GM21786 (cell line): ENCODE measurements at regions not wholly inside any gene's neighbourhood (a gene's known extent, or its start where the extent isn't known, plus 50 kb on each side); places are given as distances from the start of the nearest gene placed in this dataset.
A peak's percentile ranks its signal among the peaks of the same experiment; 100 is the strongest.

Experiments used
- ATAC-seq: cut with Tn5 transposase; IDR thresholded peaks from one replicate; pipeline ENCODE4 v1.9.1; 2021; ENCODE audit not compliant: unreplicated experiment

GRCh38 chr6:126419901-126420300, 80.0 kb downstream of the CENPW start:
- no peak for ATAC-seq

GRCh38 chr6:126422912-126423311, 83.0 kb downstream of the CENPW start:
- no peak for ATAC-seq

GRCh38 chr6:126427713-126428112, 87.8 kb downstream of the CENPW start:
- ATAC-seq: no peak

- ATAC-seq: no peak
These were observed 90.0 kb downstream of the CENPW start for GRCh38 chr6:126429866-126430265.

- ATAC-seq: no peak
These were observed 92.6 kb downstream of the CENPW start for GRCh38 chr6:126432564-126432963.

GRCh38 chr6:126433927-126434326, 94.0 kb downstream of the CENPW start:
- ATAC-seq: no peak

- ATAC-seq: no peak
These were observed 97.3 kb downstream of the CENPW start for GRCh38 chr6:126437205-126437604.

GRCh38 chr6:126439040-126439439, 99.1 kb downstream of the CENPW start:
- no peak for ATAC-seq

- no peak for ATAC-seq
These were observed 101.0 kb downstream of the CENPW start for GRCh38 chr6:126440923-126441322.

- ATAC-seq: no peak
These were observed 104.9 kb downstream of the CENPW start for GRCh38 chr6:126444659-126445273.

- no peak for ATAC-seq
These were observed 106.3 kb downstream of the CENPW start for GRCh38 chr6:126446248-126446647.

GRCh38 chr6:126447367-126447766, 107.5 kb downstream of the CENPW start:
- no peak for ATAC-seq

GRCh38 chr6:126461045-126461444, 121.1 kb downstream of the CENPW start:
- ATAC-seq: no peak

- no peak for ATAC-seq
These were observed 124.3 kb downstream of the CENPW start for GRCh38 chr6:126464245-126464644.

GRCh38 chr6:126475449-126475848, 135.5 kb downstream of the CENPW start:
- no peak for ATAC-seq

GRCh38 chr6:126477678-126478077, 137.8 kb downstream of the CENPW start:
- peak; percentile 87 for ATAC-seq

- ATAC-seq: no peak
These were observed 140.4 kb downstream of the CENPW start for GRCh38 chr6:126480268-126480667.

GRCh38 chr6:126481319-126481718, 141.4 kb downstream of the CENPW start:
- ATAC-seq: no peak

- ATAC-seq: no peak
These were observed 164.9 kb downstream of the CENPW start for GRCh38 chr6:126504792-126505191.

- no peak for ATAC-seq
These were observed 173.3 kb downstream of the CENPW start for GRCh38 chr6:126513198-126513597.

- no peak for ATAC-seq
These were observed 176.5 kb downstream of the CENPW start for GRCh38 chr6:126516411-126516810.

GRCh38 chr6:126524811-126525326, 185.0 kb downstream of the CENPW start:
- no peak for ATAC-seq

- ATAC-seq: no peak
These were observed 186.6 kb downstream of the CENPW start for GRCh38 chr6:126526547-126526946.
